Activated CD8-positive, alpha-beta memory T cell treated with anti-CD3 and anti-CD28 coated beads for 48 hours (primary cell): ENCODE measurements at regions not wholly inside any gene's neighbourhood (a gene's known extent, or its start where the extent isn't known, plus 50 kb on each side); places are given as distances from the start of the nearest gene placed in this dataset.
"Not testable (repeated sequence)": the region's sequence is repeated elsewhere in the genome, so short reads cannot be mapped to it uniquely, and the experiment has no call there.

Source experiments
- DNase-seq, 3 experiments: peaks; one replicate each; pipeline ENCODE4 v3.0.0-alpha.2; 2020; ENCODE audit warnings: low read depth in 2 of 3, low spot score in 2 of 3

DNA sequence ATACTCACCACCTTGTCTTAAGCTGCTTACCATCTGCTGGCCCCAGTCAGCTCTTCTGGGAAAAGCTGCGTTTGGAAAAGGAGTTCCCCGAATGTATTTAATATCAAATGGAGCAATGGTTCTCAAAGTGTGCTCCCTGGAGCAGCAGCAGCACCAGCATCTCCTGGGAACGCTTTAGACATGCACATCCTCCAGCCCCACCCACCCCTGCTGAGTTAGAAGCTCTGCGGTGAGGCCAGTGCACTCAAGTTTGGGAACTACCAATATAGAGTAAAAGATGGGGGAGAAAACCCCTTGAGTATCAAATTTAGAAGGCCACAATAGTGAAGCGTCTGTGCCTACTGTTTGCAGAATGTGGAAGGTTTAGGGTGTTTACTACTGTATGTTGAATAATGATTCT is 124.0 kb upstream of the TOPAZ1 start:
- DNase-seq: no peak

DNA sequence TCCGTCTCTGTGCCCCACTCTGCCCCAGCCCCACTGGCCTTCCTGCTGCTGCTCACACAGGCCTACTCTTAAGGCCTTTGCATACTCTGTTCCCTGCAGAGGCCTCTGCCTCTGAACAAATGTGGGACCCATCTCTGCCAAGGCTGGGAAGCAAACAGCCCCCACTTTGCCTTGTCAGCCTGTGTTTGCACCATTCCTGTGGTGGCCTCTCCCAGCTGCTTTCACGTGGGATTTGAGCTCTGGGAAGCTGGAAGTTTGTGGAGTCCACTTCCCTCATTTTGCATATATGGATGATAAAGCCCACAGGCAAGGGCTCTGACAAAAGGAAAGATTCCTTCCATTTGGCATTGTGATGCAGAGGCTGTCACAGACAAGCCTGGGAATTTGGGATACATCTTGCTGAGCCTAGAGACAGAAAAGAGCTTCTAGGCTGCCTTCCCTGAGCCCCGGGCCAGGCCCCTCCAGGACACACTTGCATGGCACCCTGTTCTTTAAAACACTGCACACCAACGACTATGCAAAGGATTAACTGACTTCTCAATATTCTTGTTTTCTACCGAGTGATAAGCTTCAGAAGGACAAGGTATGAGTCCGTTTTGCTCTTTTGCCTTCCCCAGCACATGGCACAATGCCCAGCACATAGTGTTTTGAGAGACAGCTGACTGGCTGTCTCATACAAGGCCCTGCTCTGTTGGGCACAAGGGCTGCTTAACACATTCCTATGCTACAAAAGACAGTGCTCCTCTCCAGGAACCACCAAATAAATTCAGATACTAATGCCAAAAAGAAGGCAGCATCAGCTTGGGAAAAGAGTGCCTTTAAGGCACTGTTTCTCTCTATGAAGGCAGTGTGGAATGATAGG is 120.7 kb upstream of the TOPAZ1 start:
- DNase-seq: no peak

DNA sequence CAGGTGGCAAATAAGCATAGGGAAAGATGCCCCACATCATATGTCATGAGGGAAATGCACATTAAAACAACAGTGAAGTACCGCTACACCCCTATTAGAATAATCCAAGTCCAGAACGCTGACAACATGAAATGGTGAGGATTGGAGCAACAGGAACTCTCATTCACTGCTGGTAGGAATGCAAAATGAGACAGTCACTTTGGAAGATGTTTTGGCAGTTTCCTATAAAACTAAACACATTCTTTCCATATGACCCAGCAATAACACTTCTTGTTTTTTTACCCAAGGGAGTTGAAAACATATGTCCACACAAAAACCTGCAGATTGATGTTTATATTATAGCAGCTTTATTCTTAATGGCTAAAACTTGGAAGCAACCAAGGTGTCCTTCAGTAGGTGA is 116.4 kb upstream of the TOPAZ1 start:
- no peak for DNase-seq

DNA sequence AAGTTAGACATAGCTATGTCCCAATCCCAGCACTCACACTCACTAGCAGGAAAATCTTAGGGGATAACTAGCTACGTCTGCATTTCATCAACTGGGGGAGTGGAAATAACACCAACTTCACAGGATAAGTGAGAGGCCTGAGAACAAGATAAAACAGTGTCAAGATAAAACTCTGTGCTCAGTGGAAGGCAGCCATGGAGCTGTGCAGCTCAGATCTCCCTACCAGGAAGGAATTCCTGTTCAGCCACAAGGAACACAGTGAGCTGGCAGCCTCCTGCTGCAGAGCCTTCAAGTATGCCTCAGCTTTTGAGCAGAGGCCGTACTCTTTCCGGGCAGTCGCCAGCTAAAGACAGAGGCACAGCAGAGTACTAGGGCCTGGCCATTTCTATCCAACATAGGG is 115.8 kb upstream of the TOPAZ1 start:
- DNase-seq: no peak

DNA sequence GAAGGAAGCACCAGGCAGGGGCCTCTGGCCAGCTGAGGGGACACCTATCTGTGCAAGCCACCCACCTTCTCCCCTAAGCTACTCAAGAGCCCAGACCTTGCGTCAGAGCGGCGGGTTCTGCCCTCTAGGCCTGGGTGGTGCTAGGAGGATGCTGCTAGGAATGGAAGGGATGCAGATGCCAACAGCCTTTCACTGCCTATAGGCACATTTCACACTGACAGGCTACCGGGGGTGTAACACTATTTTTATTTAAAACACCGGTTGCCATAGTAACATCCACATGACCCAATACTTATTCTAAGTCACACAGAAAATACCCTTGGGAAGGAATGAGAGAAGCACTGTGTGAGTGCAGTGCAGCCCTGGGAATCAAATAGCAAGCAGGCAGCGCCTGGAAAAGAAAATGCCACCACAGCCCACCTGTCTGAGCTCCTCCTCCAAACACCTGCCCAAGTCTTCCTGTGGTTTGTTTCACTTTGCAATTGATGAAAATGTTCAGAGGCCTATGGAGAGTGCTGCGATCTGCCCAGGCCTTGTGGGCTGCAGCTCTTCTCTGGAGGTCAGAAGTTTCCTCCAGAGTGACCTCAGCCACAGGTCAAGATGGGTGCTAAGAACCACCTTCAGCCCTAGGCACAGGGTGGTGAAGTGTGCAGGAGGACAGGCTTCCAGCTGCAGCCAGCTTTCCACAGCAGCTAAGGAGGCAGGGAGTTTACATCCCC is 113.5 kb upstream of the TOPAZ1 start:
- DNase-seq: no peak

DNA sequence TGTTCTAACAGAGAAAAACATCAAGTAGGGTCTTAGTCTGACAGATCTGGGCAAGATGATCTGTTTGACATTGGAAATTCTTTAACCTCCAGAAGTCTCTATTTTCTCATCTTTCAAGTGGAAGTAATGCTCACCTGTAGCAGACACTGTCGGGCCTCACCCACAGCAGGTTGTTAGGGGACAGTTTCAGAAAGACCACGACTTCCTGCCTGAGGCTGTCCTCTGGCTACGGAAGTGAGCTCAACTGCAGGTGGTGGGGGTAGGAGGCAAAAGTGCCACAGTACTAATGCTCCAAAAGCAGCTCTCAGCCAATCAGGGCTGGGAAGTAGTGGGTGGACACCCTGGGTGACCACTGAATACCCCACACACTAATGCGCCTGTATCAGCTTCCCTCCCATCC is 111.4 kb upstream of the TOPAZ1 start:
- no peak for DNase-seq

DNA sequence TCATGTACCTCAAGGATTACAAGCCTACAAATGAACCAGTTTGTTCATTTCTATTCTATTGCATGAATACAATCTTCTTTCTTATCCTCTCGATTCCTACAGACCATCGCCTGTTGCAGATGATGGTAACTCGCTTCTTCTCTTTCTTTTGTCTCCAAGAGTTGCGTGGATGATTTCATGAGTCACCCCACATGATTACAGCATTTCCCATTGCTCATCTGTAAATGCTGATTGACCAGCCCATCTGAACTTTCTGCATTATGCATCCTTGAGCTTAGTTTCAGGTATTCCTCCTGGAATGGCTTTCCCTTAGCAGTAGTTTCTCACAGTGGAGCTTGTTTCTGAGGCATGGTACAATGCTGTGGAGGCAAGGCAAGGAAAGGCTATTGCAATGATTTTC is 109.6 kb upstream of the TOPAZ1 start:
- no peak for DNase-seq

DNA sequence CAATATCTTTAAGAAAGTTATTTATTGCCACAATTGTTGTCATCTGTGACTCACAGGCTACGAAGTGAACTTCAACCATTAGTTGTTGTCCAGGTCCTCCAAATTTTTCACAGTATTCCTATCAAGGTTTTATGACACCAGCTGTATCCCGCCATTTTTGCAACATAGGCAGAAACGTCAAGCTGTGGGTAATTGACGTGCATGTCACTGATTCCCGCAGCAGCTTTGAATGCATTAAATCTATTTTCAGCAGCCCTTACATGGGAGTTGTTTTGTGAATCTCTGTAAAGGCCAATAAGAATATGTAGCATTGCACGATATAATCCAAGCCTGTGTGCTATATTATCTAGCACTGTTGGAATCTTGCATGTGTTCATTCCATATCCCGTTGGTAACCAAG is 109.1 kb upstream of the TOPAZ1 start:
- DNase-seq: no peak

DNA sequence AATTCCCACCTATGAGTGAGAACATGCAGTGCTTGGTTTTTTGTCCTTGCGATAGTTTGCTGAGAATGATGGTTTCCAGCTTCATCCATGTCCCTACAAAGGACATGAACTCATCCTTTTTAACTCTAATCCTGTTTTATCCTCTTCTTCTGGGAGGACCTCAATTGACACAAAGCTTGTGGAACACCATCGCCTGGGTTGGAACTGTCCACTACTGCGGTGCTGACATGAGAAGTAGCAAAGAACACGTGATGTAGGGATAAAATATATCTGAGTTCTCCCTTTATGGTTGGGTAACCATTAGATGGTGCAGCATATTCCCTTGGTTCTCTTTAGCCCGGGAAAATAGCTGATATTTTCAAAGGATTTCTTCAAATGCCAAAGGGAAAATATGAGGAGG is 105.3 kb upstream of the TOPAZ1 start:
- no peak for DNase-seq

DNA sequence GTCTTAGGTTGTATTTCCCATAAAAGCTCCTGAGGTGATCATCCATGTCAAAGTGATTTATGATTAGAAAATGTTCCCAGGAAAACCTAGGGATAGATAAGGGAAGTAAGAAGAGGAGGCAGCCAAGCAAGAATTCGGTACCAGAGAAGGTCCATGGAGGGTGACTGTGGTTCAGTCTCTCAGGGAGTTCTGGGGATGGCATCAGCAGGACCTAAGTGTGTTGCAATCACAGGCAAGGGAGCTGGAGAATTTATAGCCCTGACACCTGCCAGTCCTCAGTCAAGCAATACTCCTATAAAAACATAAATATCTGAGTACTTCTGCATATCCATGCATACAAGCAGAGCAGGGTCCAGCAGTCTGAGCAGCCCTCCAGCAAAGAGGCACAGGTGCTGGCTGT is 95.6 kb upstream of the TOPAZ1 start:
- no peak for DNase-seq

DNA sequence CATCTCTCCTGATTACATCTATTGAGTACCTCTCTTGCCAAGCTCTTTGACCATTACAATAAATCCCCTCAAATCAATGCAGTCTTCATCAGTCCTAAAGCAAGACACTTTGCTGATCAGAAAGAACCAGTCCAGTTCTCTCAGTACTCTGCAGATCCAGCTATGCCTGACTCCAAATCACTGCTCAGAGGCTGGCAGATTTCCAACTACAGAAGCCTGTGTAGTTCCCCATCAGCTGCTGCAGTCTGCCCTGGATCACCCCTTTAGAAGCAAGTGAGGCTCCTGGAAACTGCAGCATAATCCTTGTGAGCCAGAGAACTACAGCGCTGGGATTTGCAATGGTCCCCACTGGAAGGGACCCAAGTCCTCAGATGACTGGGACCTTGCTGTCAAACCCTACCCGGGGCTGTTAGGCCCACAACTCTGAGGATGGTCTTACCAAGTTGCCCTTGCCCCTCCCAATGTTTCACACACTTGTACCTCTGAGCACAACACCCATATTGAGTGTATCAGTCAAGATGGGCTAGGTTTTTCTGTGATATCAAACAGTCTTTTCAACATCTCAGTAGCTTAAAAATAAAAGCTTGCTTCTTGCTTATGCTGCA is 81.9 kb upstream of the TOPAZ1 start:
- DNase-seq: no peak

DNA sequence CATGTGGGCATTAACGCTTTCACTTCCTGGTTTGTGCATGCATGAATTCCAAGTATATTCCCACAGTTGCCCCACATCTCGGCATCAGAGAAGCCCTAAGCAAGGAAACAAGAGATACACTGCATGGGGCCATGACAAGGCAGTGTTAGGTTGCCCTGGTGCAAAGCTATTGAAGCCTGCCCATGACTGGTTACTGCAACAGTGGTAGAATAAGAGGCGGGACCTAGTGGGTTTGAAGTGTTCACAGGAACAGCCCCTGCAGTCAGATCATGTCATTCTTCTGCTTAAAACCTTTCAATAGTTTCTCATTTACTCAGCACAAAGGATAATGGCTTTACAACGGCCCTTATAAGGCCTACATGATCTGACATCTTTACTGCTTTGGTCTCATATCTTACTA is 80.9 kb upstream of the TOPAZ1 start:
- DNase-seq: no peak

DNA sequence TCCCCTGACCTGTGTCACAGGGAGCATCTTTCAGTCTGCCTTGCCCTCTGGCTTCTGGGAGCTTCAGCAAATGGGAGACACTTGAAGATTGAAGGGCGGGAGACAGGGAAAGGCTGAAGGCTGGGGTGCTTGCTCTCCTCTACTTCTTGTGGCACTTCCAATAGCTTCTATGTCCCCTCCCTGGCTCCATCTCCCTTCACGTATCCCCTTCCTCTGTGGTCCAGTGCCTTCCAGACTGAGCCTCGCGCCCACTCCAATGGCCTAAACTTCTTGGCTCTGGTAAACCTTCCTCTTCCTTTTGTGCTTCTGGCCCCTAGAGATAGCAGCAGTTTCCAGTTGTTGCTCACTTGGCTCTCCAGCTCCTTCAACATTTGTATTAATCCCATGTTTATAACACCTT is 69.8 kb upstream of the TOPAZ1 start:
- DNase-seq: no peak

DNA sequence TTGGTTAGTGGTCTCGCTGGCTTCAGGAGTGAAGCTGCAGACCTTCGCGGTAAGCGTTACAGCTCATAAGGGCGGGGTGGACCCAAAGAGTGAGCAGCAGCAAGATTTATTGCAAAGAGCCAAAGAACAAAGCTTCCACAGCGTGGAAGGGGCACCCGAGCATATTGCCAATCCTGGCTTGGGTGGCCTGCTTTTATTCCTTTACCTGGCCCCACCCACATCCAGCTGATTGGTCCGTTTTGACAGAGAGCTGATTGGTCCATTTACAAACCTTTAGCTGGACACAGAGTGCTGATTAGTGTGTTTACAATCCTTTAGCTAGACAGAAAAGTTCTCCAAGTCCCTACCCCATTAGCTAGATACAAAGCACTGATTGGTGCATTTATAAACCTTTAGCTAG is 69.0 kb upstream of the TOPAZ1 start:
- DNase-seq: not testable (repeated sequence)

DNA sequence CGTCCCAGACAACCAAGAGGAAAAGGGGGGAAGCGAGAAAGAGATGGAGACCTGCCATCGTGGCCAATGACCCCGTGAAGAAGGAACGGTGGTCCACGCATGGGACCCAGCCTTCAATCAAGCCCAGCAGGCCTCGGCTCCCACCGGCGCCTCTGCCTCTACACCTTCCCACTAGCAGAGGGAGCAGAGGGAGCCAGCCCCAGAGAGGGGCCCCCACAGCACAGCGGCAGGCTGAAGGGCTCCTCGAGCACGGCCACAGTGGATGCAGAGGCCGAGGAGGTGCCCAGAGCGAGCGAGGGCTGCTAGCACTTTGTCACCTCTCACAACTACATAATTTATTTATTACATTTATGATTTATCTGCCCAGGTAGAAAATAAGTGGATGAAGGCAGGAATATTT is 68.4 kb upstream of the TOPAZ1 start:
- no peak for DNase-seq

DNA sequence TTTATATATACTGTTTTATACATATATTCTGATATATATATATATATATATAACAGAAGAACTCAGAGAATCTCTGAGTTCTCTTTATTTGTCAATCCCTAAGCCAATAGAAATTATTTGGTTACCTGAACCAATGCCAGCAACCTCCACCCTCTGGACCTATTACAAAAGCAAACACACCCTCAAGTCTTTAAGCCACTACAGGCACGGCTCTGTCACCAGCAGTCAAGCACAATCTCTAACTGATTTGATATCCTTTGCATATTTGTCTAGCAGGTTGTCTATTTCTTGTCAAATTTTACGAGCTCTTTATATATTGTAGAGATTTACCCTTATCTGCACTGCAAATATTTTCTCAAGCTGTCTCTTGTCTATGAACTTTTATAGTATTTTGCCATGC is 66.6 kb upstream of the TOPAZ1 start:
- DNase-seq: no peak

DNA sequence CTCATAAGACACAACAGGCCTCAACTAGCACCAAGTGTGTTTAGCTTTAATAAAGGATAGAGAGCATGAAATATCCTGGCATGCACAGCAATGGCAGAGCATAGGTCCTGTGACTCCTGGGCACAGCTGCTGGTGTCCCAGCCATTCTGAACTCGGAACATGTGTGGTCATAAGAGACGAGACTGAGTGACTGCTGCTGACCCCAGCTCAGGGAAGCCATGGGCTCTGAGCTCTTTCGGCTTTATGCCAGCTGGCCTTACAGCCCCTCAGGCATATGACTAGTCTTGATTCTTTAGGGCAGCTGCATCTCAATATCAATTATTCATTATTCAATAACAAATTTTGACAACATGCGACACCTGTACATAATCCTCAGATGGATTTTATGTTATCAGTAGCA is 62.4 kb upstream of the TOPAZ1 start:
- no peak for DNase-seq

DNA sequence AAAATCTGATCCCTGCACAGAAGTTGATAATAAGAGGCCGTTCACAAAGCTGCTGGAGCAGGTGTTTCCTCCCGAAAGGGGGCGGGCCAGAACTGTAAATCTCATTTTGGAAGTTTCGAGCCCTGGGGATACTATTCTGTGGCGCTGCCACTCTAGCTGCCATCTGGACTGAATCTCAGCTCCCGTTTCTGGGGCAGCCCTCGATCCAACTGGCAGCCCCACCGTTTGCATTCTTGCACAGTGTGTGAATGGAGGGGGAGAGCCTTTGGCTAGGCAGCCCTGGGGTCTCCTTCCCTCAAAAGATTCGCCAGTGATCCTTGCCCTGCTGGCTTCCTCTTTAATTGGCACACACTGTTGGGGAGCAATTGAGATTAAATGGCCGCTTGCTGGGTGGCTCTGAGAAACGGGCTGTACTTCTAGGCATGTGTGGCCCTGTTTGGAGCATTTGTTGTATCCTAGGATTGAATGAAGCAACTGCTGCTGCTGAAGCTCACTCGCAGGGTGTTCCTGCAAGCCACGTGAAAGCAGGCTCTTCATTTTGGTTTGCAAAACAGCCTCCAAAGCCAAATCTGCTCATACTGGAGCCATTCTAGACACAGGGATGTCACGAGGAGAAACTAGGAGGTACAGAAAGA is 57.2 kb upstream of the TOPAZ1 start:
- no peak for DNase-seq

DNA sequence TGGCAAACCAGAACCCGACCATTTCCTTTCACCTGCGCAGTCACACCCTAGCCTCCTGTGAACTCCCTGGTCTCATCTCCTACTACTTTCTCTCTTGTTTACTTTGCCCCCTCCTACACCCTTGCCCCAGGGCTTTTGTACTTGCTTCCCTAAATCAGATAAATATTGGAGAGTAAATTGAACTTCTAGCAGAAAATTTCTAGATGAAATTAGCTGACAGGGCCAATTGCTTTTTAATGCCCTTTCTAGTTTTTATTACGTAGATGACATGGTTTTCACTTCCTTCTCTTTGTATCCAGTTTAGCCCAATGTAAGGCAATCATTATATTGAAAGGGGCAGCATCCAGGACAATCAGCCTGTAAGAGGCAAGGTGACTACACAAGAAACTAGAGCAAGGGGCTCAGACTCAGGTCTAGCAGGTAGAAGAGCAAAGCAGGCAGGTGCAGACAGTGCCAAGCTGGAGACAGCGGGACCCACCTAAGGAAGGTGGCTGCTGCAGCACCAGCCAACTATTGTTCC is 56.2 kb upstream of the TOPAZ1 start:
- no peak for DNase-seq

DNA sequence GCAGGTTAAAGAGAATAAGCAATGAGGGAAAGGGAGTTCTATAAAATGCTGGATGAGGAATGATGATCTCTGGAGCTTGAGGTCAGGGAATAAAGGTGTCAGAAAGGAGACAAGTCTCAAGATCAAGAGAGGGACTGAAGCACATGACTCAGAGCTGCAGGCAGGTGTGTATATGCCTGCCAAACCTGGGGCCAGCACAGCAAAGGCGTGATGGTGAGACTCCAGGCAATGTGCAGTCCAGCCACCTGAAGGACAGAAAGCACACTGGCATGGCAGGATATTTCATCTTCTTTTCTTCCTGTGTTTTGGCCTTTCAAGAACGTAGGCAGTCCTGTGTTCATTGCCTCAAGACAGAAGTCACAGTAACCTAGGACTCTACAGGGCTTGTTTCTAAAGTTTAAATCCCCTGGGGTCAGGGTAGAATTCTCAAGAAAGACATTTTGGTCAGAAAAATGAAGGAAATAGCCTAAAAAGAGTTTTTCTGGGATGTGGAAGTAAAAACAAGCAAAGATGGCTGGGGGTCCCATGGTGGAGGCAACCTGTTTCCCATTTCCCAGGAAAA is 55.5 kb upstream of the TOPAZ1 start:
- DNase-seq: no peak

DNA sequence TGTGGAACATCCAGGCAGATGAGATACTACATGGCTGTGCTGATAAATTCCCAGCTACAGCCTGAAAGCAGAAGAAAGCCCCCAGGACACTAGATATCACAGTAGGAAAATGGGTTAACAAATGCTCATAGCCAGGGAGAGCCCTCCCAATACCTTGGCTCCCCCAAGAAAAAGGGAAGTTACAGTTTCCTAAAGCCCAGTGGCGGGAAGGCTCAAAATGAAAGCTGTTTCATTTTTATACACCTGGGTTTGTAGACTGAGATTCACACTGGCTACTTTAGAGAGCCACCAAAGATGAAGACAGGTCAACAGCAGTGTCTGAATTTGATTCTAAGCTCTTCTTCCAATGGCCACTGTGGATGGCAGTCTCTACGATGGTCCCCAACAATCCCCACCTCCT is 55.0 kb upstream of the TOPAZ1 start:
- DNase-seq: no peak
